ENCODE measurements at regions not wholly inside any gene's neighbourhood (a gene's known extent, or its start where the extent isn't known, plus 50 kb on each side); places are given as distances from the start of the nearest gene placed in this dataset.

DNA sequence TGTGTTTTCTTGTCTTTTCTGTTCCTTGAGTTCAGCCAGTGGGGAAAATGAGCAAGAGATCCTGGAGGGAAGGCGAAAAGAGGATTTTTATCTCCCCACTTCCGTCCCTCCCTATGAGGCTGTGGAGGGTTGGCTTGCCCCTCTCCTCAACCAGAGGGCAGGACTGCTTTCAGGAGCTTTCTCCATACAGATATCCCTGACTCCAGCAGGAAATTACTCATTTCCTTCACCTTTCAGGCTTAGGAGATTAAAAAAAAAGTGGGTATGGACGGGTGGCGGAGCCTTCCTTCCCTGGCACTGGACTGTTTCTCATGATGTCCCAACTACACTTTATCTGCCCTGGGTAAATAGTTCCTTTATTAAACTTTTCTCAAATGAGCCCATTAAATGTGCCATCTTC, 241.2 kb downstream of the FRK start:
- WGBS (ENCODE audit: extremely low coverage, insufficient coverage, insufficient read length) = no CpG with 5 or more reads among the region's 4 CpGs

DNA sequence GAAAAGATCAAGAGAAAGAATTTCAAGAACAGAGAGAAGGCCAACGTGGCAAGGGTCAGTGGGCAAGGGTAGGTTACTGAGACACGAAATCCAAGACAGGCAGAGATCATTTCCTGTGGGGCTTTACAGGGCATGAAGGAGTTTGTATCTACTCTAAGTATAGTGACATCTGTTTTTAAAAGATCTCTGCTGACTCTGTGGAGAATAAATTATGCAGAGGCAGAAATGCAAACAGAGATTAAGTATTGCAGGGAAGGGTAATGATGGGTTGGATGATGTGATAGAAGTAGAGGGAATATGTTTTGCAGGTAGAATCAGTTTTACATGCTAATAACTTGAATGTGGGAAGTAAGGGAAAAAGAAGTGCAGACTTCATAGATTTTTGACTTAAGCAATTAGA, 243.5 kb downstream of the FRK start:
- H3K79me2 ChIP-seq (ENCODE audit: control insufficient read depth, insufficient read depth, low read length, poor library complexity) = no peaks in the 10 kb centered on the region
- no peaks in the 10 kb centered on the region for H3K79me1 ChIP-seq (ENCODE audit: low read length)
- H3K18ac ChIP-seq (ENCODE audit: low read length) = no peak overlapping the region
- no peak for DNase-seq
- no peak overlapping the region for H3K4me2 ChIP-seq (ENCODE audit: low read length)
- no peak overlapping the region for H4K12ac ChIP-seq (ENCODE audit: low read depth, low read length)
- no peak overlapping the region for H4K8ac ChIP-seq (ENCODE audit: low read depth, low read length)
- H4K91ac ChIP-seq (ENCODE audit: low read depth, low read length) = no peak overlapping the region
- no CpG with 5 or more reads among the region's 2 CpGs for WGBS (ENCODE audit: extremely low coverage, insufficient coverage, insufficient read length)
- H3K36me3 ChIP-seq (ENCODE audit: control insufficient read depth in 1 of 2, insufficient read depth in 2 of 2, low read length in 2 of 2) = no peaks in the 10 kb centered on the region
- no peaks in the 10 kb centered on the region for H3K4me1 ChIP-seq (ENCODE audit: control insufficient read depth in 1 of 2, insufficient read depth in 2 of 2, low read length in 2 of 2)
- no peak overlapping the region for H2BK12ac ChIP-seq (ENCODE audit: low read length)
- no peak overlapping the region for H3K27ac ChIP-seq (ENCODE audit: low read depth, low read length)
- H2BK5ac ChIP-seq (ENCODE audit: low read depth, low read length, poor library complexity) = no peak overlapping the region
- H2AFZ ChIP-seq (ENCODE audit: insufficient read depth, low read length, poor library complexity) = no peak overlapping the region
- H3K9me3 ChIP-seq (ENCODE audit: insufficient read depth, low read depth, low read length) = no peaks in the 10 kb centered on the region
- no peak overlapping the region for H3K4ac ChIP-seq (ENCODE audit: low read depth, low read length)
- no peaks in the 10 kb centered on the region for H3K27me3 ChIP-seq (ENCODE audit: insufficient read depth, low read length)
- H3K23ac ChIP-seq (ENCODE audit: low read length) = no peak overlapping the region
- H3K4me3 ChIP-seq (ENCODE audit: low read depth, low read length) = no peak overlapping the region
- H3K14ac ChIP-seq (ENCODE audit: low read length) = no peak overlapping the region
- no peak overlapping the region for H3K9ac ChIP-seq (ENCODE audit: low read length)
- no peak overlapping the region for H2BK120ac ChIP-seq (ENCODE audit: insufficient read depth, low read length, poor library complexity)
- no peak overlapping the region for H2AK5ac ChIP-seq (ENCODE audit: low read length)

More for the DNA sequence above, 241.2 kb downstream of the FRK start:
- Histone ChIP-seq H2BK5ac (ENCODE audit: low read depth, low read length, poor library complexity) (no peak overlapping the region), H3K18ac (ENCODE audit: low read length) (no peak overlapping the region), H3K23ac (ENCODE audit: low read length) (no peak overlapping the region), H3K4me3 (ENCODE audit: low read depth, low read length) (no peak overlapping the region), H4K91ac (ENCODE audit: low read depth, low read length) (no peak overlapping the region), H2BK120ac (ENCODE audit: insufficient read depth, low read length, poor library complexity) (no peak overlapping the region), H2AK5ac (ENCODE audit: low read length) (no peak overlapping the region), H3K9ac (ENCODE audit: low read length) (no peak overlapping the region), H2BK12ac (ENCODE audit: low read length) (no peak overlapping the region), H4K12ac (ENCODE audit: low read depth, low read length) (no peak overlapping the region), H3K36me3 (ENCODE audit: control insufficient read depth in 1 of 2, insufficient read depth in 2 of 2, low read length in 2 of 2) (no peaks in the 10 kb centered on the region), H3K14ac (ENCODE audit: low read length) (no peak overlapping the region), H3K4me1 (ENCODE audit: control insufficient read depth in 1 of 2, insufficient read depth in 2 of 2, low read length in 2 of 2) (no peaks in the 10 kb centered on the region), H3K4me2 (ENCODE audit: low read length) (no peak overlapping the region), H3K9me3 (ENCODE audit: insufficient read depth, low read depth, low read length) (no peaks in the 10 kb centered on the region), H4K8ac (ENCODE audit: low read depth, low read length) (no peak overlapping the region), H3K4ac (ENCODE audit: low read depth, low read length) (no peak overlapping the region), H3K27me3 (ENCODE audit: insufficient read depth, low read length) (no peaks in the 10 kb centered on the region), H3K27ac (ENCODE audit: low read depth, low read length) (no peak overlapping the region), H2AFZ (ENCODE audit: insufficient read depth, low read length, poor library complexity) (no peak overlapping the region), H3K79me1 (ENCODE audit: low read length) (no peaks in the 10 kb centered on the region), H3K79me2 (ENCODE audit: control insufficient read depth, insufficient read depth, low read length, poor library complexity) (no peaks in the 10 kb centered on the region)
- no peak for DNase-seq

- Histone ChIP-seq H2BK5ac (ENCODE audit: low read depth, low read length, poor library complexity) (no peak overlapping the region), H3K4me2 (ENCODE audit: low read length) (no peak overlapping the region), H3K14ac (ENCODE audit: low read length) (no peak overlapping the region), H3K23ac (ENCODE audit: low read length) (no peak overlapping the region), H3K79me1 (ENCODE audit: low read length) (no peaks in the 10 kb centered on the region), H2BK120ac (ENCODE audit: insufficient read depth, low read length, poor library complexity) (no peak overlapping the region), H3K18ac (ENCODE audit: low read length) (no peak overlapping the region), H3K9ac (ENCODE audit: low read length) (no peak overlapping the region), H3K4me1 (ENCODE audit: control insufficient read depth in 1 of 2, insufficient read depth in 2 of 2, low read length in 2 of 2) (no peaks in the 10 kb centered on the region), H4K12ac (ENCODE audit: low read depth, low read length) (no peak overlapping the region), H3K4me3 (ENCODE audit: low read depth, low read length) (no peak overlapping the region), H3K27me3 (ENCODE audit: insufficient read depth, low read length) (no peaks in the 10 kb centered on the region), H4K8ac (ENCODE audit: low read depth, low read length) (no peak overlapping the region), H2AK5ac (ENCODE audit: low read length) (no peak overlapping the region), H4K91ac (ENCODE audit: low read depth, low read length) (no peak overlapping the region), H3K36me3 (ENCODE audit: control insufficient read depth in 1 of 2, insufficient read depth in 2 of 2, low read length in 2 of 2) (no peaks in the 10 kb centered on the region), H3K27ac (ENCODE audit: low read depth, low read length) (no peak overlapping the region), H2AFZ (ENCODE audit: insufficient read depth, low read length, poor library complexity) (no peak overlapping the region), H2BK12ac (ENCODE audit: low read length) (no peak overlapping the region), H3K9me3 (ENCODE audit: insufficient read depth, low read depth, low read length) (no peaks in the 10 kb centered on the region), H3K79me2 (ENCODE audit: control insufficient read depth, insufficient read depth, low read length, poor library complexity) (no peaks in the 10 kb centered on the region), H3K4ac (ENCODE audit: low read depth, low read length) (no peak overlapping the region)
- no CpG with 5 or more reads among the region's 1 CpG for WGBS (ENCODE audit: extremely low coverage, insufficient coverage, insufficient read length)
- no peak for DNase-seq
These were observed 245.8 kb downstream of the FRK start for GRCh38 chr6:115814907-115815306.

DNA sequence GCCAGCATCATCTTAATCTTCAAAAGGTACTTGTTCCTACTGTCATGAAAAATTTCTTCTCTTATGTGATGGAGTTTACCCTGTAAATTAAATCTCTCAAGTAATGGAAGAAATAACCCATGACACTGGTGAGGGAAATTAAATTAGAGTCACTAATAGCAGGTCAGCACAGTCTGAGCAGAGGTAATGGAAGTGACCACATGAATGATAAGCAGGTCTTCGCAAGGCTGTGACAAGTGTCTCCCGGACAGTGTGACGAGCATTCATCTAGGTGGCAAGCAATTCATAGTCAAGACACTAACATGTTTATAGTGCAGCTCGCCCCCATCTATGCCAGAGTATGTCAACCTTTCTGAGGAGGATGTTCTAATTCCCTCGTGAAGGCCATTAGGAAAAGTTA, 249.2 kb downstream of the FRK start:
- WGBS (ENCODE audit: extremely low coverage, insufficient coverage, insufficient read length) = no CpG with 5 or more reads among the region's 5 CpGs
- no peaks in the 10 kb centered on the region for H3K4me1 ChIP-seq (ENCODE audit: control insufficient read depth in 1 of 2, insufficient read depth in 2 of 2, low read length in 2 of 2)
- H2BK12ac ChIP-seq (ENCODE audit: low read length) = no peak overlapping the region
- H3K14ac ChIP-seq (ENCODE audit: low read length) = no peak overlapping the region
- no peak overlapping the region for H4K91ac ChIP-seq (ENCODE audit: low read depth, low read length)
- no peak overlapping the region for H2BK120ac ChIP-seq (ENCODE audit: insufficient read depth, low read length, poor library complexity)
- no peak overlapping the region for H2AFZ ChIP-seq (ENCODE audit: insufficient read depth, low read length, poor library complexity)
- no peak overlapping the region for H4K8ac ChIP-seq (ENCODE audit: low read depth, low read length)
- H2AK5ac ChIP-seq (ENCODE audit: low read length) = no peak overlapping the region
- H3K9me3 ChIP-seq (ENCODE audit: insufficient read depth, low read depth, low read length) = no peaks in the 10 kb centered on the region
- no peaks in the 10 kb centered on the region for H3K79me2 ChIP-seq (ENCODE audit: control insufficient read depth, insufficient read depth, low read length, poor library complexity)
- no peaks in the 10 kb centered on the region for H3K27me3 ChIP-seq (ENCODE audit: insufficient read depth, low read length)
- no peak overlapping the region for H3K23ac ChIP-seq (ENCODE audit: low read length)
- H3K4me2 ChIP-seq (ENCODE audit: low read length) = no peak overlapping the region
- no peak overlapping the region for H3K27ac ChIP-seq (ENCODE audit: low read depth, low read length)
- H3K9ac ChIP-seq (ENCODE audit: low read length) = no peak overlapping the region
- no peak overlapping the region for H4K12ac ChIP-seq (ENCODE audit: low read depth, low read length)
- H3K4ac ChIP-seq (ENCODE audit: low read depth, low read length) = no peak overlapping the region
- DNase-seq = no peak
- no peak overlapping the region for H3K18ac ChIP-seq (ENCODE audit: low read length)
- H2BK5ac ChIP-seq (ENCODE audit: low read depth, low read length, poor library complexity) = no peak overlapping the region
- H3K36me3 ChIP-seq (ENCODE audit: control insufficient read depth in 1 of 2, insufficient read depth in 2 of 2, low read length in 2 of 2) = no peaks in the 10 kb centered on the region
- H3K79me1 ChIP-seq (ENCODE audit: low read length) = no peaks in the 10 kb centered on the region
- H3K4me3 ChIP-seq (ENCODE audit: low read depth, low read length) = no peak overlapping the region
